Panc1 (cell line): ENCODE measurements at regions not wholly inside any gene's neighbourhood (a gene's known extent, or its start where the extent isn't known, plus 50 kb on each side); places are given as distances from the start of the nearest gene placed in this dataset.

ENCODE experiments used
- ATAC-seq: fragments of 200-7000 bp; cut with Tn5 transposase; 2 replicates; pipeline ENCODE4 v1.9.1; 2020; ENCODE audit warnings: mild to moderate bottlenecking, moderate library complexity
- BruUV-seq: library from RNA; stranded (reverse); fragments of 400-500 nt; replicated peaks from 2 replicates; lab custom pipeline; 2021; lab: Mats Ljungman, UMichigan
- CTCF ChIA-PET: fragments of 300-600 bp; sonication (Branson Sonifier 250); formaldehyde crosslinking; loops from one replicate; lab custom pipeline; 2022; ENCODE audit warnings: antibody characterized with exemption; lab: Charles Lee
- POLR2A ChIA-PET: fragments of 300-600 bp; sonication (Branson Sonifier 250); formaldehyde crosslinking; loops from one replicate; lab custom pipeline; 2022; ENCODE audit warnings: antibody characterized with exemption; lab: Charles Lee
- DNase-seq: peaks from one replicate; pipeline ENCODE4 v3.0.0-alpha.2; 2010; ENCODE audit warnings: low read depth, low spot score
- H3K27ac ChIP-seq: 2 replicates; pipeline ENCODE4 v1.5.1; 2011; ENCODE audit warnings: mild to moderate bottlenecking, low read length, inconsistent platforms
- H3K27me3 ChIP-seq: fragments of 200-500 bp; sonication (Bioruptor generic); 2 replicates; pipeline ENCODE4 v1.6.0; 2014; ENCODE audit warnings: low read length, inconsistent platforms; ENCODE audit not compliant: control insufficient read depth, insufficient read depth
- H3K36me3 ChIP-seq: fragments of 200-500 bp; sonication (Bioruptor generic); 2 replicates; pipeline ENCODE4 v1.5.1; 2014; ENCODE audit warnings: inconsistent platforms, mild to moderate bottlenecking, low read length, moderate library complexity; ENCODE audit not compliant: control insufficient read depth, insufficient read depth
- H3K4me1 ChIP-seq: 2 replicates; pipeline ENCODE4 v1.5.1; 2011; ENCODE audit warnings: inconsistent platforms, mild to moderate bottlenecking, low read length, moderate library complexity; ENCODE audit not compliant: control insufficient read depth, insufficient read depth
- H3K4me3 ChIP-seq, 2 experiments: 2 replicates each; pipeline ENCODE4 v1.5.1; 2011 to 2012; ENCODE audit warnings: low read depth in 2 of 2, low read length in 2 of 2, mild to moderate bottlenecking in 2 of 2, inconsistent platforms in 1 of 2, moderate library complexity in 1 of 2
- H3K9me3 ChIP-seq: fragments of 200-500 bp; sonication (Bioruptor generic); 2 replicates; pipeline ENCODE4 v1.5.1; 2014; ENCODE audit warnings: low read depth, mild to moderate bottlenecking, inconsistent platforms, low read length, moderate library complexity; ENCODE audit not compliant: control insufficient read depth, insufficient read depth
- POLR2AphosphoS5 ChIP-seq: IDR thresholded peaks from 2 replicates; pipeline ENCODE4 v1.6.1; 2012; ENCODE audit warnings: mild to moderate bottlenecking, low read depth, low read length, moderate library complexity
- SIN3A ChIP-seq: IDR thresholded peaks from 2 replicates; pipeline ENCODE4 v1.6.1; 2012; ENCODE audit warnings: low read depth, mild to moderate bottlenecking, low read length, moderate library complexity, borderline replicate concordance; ENCODE audit not compliant: insufficient read depth
- TCF7L2 ChIP-seq: IDR thresholded peaks from 2 replicates; pipeline ENCODE4 v1.6.1; 2011; ENCODE audit warnings: mild to moderate bottlenecking, low read depth, low read length, inconsistent platforms
- in situ Hi-C: cut with HindIII; loops from 2 replicates; pipeline ENCODE4 v1.10.0; 2016; ENCODE audit warnings: low sequenced_read_pairs, low pct_unique_long_range_greater_than_20kb
- intact Hi-C: fragments of 100-400 bp; cut with micrococcal nuclease; formaldehyde crosslinking; loops from one replicate; pipeline ENCODE4 v1.10.0; 2022; ENCODE audit not compliant: unreplicated experiment
- TF ChIP-seq, protein P1 (sequence below), 2 experiments: IDR thresholded peaks; 2 replicates each; pipeline ENCODE4 v1.6.1; 2011 to 2012; ENCODE audit warnings: low read depth in 2 of 2, control low read depth in 1 of 2, low read length in 1 of 2, mild to moderate bottlenecking in 1 of 2, moderate library complexity in 1 of 2; ENCODE audit not compliant: insufficient read depth in 1 of 2
- TF ChIP-seq, protein P2 (sequence below): fragments of 450-650 bp; IDR thresholded peaks from 2 replicates; pipeline ENCODE4 v1.5.1; 2017; ENCODE audit warnings: mild to moderate bottlenecking

DNA sequence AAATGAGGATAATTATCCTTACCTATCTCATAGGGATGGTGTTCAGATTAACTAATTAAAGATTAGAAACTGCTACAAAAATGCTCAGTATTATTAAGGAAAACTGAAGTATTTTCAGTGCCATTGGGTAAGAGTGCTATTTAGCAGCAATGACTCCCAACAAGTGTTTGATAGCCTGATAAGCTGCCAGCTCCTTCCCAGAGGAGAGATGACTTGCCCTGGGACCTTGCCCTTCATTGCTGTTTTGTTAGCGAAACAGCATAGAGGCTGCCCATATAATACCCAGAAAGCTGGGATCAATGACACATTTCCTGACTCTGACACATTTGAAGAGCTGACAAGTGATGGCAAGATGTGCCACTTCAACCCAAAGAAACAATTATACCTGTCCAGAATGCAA is 592.2 kb downstream of the ADGRL2 start:
- Histone ChIP-seq H3K4me1 (no peaks in the 10 kb centered on the region), H3K36me3 (no peaks in the 10 kb centered on the region), H3K4me3 (no peak overlapping the region), H3K27ac (no peak overlapping the region), H3K9me3 (no peaks in the 10 kb centered on the region), H3K27me3 (peaks cover 3% of the 10 kb centered on the region; the same call in 1 of the 2 replicates)
- DNase-seq, result no peak
- intact Hi-C loops, result loop anchor here (1.0 kb wide), 1 partner anchor 12 kb away; no protein-coding TSS in a partner anchor
- in situ Hi-C loops, result no loop called here
- ChIA-PET POLR2A (no interaction called here), CTCF (no interaction called here)
- no TSS peak for BruUV-seq
- TF ChIP-seq TCF7L2 (no peak), POLR2AphosphoS5 (no peak), SIN3A (no peak)
- TF ChIP-seq, protein P1, sequence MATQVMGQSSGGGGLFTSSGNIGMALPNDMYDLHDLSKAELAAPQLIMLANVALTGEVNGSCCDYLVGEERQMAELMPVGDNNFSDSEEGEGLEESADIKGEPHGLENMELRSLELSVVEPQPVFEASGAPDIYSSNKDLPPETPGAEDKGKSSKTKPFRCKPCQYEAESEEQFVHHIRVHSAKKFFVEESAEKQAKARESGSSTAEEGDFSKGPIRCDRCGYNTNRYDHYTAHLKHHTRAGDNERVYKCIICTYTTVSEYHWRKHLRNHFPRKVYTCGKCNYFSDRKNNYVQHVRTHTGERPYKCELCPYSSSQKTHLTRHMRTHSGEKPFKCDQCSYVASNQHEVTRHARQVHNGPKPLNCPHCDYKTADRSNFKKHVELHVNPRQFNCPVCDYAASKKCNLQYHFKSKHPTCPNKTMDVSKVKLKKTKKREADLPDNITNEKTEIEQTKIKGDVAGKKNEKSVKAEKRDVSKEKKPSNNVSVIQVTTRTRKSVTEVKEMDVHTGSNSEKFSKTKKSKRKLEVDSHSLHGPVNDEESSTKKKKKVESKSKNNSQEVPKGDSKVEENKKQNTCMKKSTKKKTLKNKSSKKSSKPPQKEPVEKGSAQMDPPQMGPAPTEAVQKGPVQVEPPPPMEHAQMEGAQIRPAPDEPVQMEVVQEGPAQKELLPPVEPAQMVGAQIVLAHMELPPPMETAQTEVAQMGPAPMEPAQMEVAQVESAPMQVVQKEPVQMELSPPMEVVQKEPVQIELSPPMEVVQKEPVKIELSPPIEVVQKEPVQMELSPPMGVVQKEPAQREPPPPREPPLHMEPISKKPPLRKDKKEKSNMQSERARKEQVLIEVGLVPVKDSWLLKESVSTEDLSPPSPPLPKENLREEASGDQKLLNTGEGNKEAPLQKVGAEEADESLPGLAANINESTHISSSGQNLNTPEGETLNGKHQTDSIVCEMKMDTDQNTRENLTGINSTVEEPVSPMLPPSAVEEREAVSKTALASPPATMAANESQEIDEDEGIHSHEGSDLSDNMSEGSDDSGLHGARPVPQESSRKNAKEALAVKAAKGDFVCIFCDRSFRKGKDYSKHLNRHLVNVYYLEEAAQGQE (IDR thresholded peaks at IDR 0.05; ENCODE audit: insufficient read depth in 1 of 2, low read depth in 2 of 2, low read length in 1 of 2), result no peak
- TF ChIP-seq, protein P2, sequence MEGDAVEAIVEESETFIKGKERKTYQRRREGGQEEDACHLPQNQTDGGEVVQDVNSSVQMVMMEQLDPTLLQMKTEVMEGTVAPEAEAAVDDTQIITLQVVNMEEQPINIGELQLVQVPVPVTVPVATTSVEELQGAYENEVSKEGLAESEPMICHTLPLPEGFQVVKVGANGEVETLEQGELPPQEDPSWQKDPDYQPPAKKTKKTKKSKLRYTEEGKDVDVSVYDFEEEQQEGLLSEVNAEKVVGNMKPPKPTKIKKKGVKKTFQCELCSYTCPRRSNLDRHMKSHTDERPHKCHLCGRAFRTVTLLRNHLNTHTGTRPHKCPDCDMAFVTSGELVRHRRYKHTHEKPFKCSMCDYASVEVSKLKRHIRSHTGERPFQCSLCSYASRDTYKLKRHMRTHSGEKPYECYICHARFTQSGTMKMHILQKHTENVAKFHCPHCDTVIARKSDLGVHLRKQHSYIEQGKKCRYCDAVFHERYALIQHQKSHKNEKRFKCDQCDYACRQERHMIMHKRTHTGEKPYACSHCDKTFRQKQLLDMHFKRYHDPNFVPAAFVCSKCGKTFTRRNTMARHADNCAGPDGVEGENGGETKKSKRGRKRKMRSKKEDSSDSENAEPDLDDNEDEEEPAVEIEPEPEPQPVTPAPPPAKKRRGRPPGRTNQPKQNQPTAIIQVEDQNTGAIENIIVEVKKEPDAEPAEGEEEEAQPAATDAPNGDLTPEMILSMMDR, result no peak; the same call in 1 of the 2 replicates
- ATAC-seq, result no peak

DNA sequence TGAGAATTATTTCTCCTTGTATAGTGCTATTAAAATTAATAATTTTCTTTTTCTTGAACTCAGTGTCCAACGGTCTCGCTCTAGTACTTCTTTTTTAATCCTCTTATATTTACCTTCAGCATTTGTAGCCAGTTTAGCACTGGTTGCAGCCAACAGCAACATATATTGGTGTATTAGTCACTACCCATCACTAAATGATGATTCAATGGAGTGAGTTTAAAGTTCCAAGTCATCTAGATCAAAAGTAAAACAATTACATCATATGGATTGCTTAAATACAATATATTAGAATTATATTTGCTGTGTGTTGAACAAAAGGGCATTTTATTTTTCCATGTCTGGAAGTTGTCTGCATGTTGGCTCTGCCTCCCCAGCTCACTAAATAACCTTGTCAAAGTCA is 591.8 kb downstream of the ADGRL2 start:
- no peaks in the 10 kb centered on the region for H3K9me3 ChIP-seq
- intact Hi-C loops (no loop called here), in situ Hi-C loops (no loop called here)
- H3K36me3 ChIP-seq, result no peaks in the 10 kb centered on the region
- H3K4me1 ChIP-seq, result no peaks in the 10 kb centered on the region
- POLR2A ChIA-PET, result no interaction called here
- TF ChIP-seq, protein P2, result no peak
- no peak for TF ChIP-seq SIN3A
- no peak for TF ChIP-seq TCF7L2
- TF ChIP-seq, protein P1 (IDR thresholded peaks at IDR 0.05; ENCODE audit: insufficient read depth in 1 of 2, low read depth in 2 of 2, low read length in 1 of 2), result no peak
- TF ChIP-seq POLR2AphosphoS5, result no peak
- no peak for ATAC-seq
- no peak for DNase-seq
- CTCF ChIA-PET, result no interaction called here
- no peak overlapping the region for H3K27ac ChIP-seq
- H3K27me3 ChIP-seq, result peaks cover 3% of the 10 kb centered on the region; the same call in 1 of the 2 replicates
- H3K4me3 ChIP-seq, result no peak overlapping the region
- no TSS peak for BruUV-seq
